ENCODE measurements at regions not wholly inside any gene's neighbourhood (a gene's known extent, or its start where the extent isn't known, plus 50 kb on each side); places are given as distances from the start of the nearest gene placed in this dataset.

DNA sequence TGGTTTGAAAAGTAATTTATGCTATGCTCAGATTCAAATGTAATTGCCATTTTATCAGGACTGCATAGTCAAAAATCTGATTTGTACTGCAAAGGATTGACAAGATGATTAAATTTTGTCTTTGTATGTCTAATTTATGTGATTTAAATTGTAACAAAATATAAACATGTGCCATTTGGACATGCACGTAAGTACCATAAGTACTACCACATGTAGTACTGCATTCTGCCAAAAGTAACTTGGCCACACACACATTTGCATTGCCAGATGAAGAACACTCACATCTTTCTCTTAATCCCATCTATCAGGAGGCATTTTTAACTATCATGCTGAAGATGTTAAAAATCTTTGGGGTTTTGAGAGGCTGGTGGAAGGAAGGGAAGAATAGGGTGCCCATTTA is 133.3 kb downstream of the KLF12 start:
- DNase-seq (ENCODE audit: low read depth) = no peak

DNA sequence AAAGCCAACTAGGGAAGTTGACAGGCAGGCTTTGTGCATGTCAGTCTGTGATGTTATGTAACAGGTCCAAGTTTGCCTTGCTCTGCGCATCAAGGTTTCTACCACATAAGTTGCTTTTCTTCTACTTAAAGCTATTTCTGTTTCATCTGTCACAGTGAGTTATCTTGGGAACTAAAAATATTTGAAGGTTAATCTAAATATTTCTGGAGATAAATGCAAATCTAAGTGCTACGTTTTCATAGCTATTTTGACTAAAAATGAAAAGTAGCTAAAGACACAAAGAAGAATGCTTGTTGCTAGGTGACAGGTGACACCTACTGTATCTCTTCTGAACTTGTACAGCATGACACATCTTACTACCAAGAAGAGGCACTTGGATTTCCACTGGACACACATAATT is 135.6 kb downstream of the KLF12 start:
- DNase-seq (ENCODE audit: low read depth) = no peak

GRCh38 chr13:73997964-73998363 is 136.2 kb downstream of the KLF12 start:
- DNase-seq (ENCODE audit: low read depth) = no peak

GRCh38 chr13:73996569-73996968 is 137.6 kb downstream of the KLF12 start:
- DNase-seq (ENCODE audit: low read depth) = no peak

GRCh38 chr13:73995736-73996135 is 138.5 kb downstream of the KLF12 start:
- DNase-seq (ENCODE audit: low read depth) = no peak

GRCh38 chr13:73993661-73994060 is 140.5 kb downstream of the KLF12 start:
- no peak for DNase-seq (ENCODE audit: low read depth)

DNA sequence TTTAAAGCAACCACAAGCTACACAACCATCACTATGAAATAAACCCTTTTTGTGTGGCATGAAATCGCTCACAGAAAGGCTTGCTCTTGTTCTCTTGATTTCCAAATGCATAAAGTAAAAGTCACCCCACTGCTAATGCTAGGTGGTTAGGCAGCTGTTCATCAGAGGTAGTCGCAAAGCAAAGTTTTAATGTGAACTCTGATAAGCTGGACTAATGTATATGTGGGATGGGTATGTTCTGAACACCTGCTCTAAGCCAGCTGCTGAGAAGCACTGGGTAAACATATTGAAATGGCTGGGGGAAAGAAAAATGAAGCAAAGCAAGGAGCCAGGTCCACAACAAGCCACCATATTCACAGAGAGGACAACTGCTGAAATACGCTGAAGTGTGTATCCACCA is 142.3 kb downstream of the KLF12 start:
- no peak for DNase-seq (ENCODE audit: low read depth)

DNA sequence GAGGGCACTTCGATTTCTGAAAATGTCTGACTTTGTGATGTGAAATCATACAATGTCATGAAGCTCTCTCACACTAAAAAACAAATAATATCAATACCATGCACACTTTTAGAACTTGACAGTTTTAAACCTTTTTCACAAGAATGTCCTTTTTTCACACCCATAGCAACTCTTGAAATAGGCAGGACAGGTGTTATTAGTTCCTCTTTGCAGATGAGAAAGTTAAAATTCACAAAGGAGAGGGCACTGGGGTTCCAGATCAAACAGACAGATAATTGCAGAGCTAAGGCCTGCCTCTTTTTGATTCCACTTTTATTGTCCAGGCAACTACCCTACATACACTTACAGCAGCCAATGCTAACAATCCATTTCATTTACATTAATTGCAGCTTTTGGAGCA is 142.8 kb downstream of the KLF12 start:
- no peak for DNase-seq (ENCODE audit: low read depth)

GRCh38 chr13:73989244-73989843 is 144.9 kb downstream of the KLF12 start:
- DNase-seq (ENCODE audit: low read depth) = no peak

DNA sequence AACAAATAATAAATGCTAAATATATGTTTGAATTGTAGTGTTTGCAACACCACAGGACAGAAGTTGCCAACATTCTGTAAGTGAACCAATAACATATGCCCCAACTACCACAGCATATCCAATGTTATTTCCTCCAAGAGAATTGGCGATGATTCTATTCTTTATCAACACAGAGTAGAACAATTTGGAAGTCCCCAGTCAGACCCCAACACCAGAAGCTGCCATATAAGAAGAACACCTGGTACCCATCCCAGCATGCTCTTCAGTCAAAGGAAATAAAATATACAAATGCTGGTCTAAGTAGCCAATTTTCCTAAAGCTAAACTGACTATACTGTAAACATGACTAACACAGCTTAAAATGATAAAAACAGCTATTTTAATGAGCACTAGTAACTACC is 145.7 kb downstream of the KLF12 start:
- DNase-seq (ENCODE audit: low read depth) = no peak

- no peak for DNase-seq (ENCODE audit: low read depth)
These were observed 146.6 kb downstream of the KLF12 start for GRCh38 chr13:73987618-73988017.

DNA sequence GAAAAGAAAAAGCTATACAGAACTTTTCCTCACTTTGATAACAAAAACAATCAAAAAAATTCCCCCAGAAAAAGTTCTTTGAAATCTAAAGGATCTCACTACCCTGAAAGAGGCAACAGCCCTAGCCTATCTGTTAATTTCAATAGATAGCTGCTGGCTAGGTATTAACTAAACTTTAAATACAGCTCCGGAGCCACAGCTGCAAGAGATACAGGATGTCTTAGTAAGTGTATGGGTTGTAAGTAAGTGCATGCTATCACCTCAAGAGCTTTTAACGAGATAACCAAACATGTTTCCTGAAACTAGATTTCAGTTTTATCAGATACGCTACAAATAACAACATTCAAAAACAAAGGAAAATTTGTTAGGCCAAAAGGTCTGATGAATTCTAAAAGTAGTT is 148.4 kb downstream of the KLF12 start:
- DNase-seq (ENCODE audit: low read depth) = no peak

- no peak for DNase-seq (ENCODE audit: low read depth)
These were observed 149.1 kb downstream of the KLF12 start for GRCh38 chr13:73984949-73985691.

GRCh38 chr13:73984201-73984600 is 150.0 kb downstream of the KLF12 start:
- no peak for DNase-seq (ENCODE audit: low read depth)

- DNase-seq (ENCODE audit: low read depth) = no peak
These were observed 151.1 kb downstream of the KLF12 start for GRCh38 chr13:73983109-73983508.

- DNase-seq (ENCODE audit: low read depth) = no peak
These were observed 152.6 kb downstream of the KLF12 start for GRCh38 chr13:73981595-73981994.

GRCh38 chr13:73975767-73976166 is 158.4 kb downstream of the KLF12 start:
- DNase-seq (ENCODE audit: low read depth) = no peak

GRCh38 chr13:73974051-73974450 is 160.2 kb downstream of the KLF12 start:
- DNase-seq (ENCODE audit: low read depth) = no peak

GRCh38 chr13:73973156-73973555 is 161.0 kb downstream of the KLF12 start:
- no peak for DNase-seq (ENCODE audit: low read depth)

GRCh38 chr13:73972545-73972944 is 161.7 kb downstream of the KLF12 start:
- no peak for DNase-seq (ENCODE audit: low read depth)

- DNase-seq (ENCODE audit: low read depth) = no peak
These were observed 162.7 kb downstream of the KLF12 start for GRCh38 chr13:73971481-73971880.

DNA sequence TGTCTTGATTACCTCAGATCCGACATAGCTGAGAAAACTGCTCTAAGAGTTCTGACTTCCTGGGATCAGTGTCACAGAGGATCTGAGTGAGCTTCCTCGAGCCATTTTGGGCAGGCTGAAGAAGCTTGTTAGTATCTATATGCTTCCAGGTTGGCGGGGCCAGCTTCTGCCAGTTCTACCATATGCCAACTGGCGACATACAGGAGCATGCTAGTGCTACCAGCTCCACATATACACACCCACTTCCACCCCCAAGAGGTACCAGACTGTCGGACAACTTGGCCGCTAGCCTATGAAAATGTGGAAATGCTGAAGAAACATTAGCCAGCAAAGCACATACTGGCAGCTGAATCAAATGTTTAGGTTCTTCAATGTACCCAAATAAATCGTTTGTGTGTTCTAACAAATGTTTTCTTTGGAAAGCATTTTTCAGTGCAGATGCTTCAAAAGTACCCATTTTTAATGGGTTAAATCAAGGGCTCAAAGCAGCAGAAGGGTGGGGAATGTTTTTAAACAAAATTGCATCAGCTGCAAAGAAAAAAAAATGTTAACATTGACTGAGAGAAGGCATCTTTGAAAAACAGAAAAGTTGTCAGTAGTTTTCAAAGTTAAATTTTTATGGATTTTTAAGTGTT is 163.7 kb downstream of the KLF12 start:
- DNase-seq (ENCODE audit: low read depth) = no peak

- DNase-seq (ENCODE audit: low read depth) = no peak
These were observed 166.6 kb downstream of the KLF12 start for GRCh38 chr13:73967397-73968165.

All from stromal cell of bone marrow (primary cell).